ENCODE measurements at regions not wholly inside any gene's neighbourhood (a gene's known extent, or its start where the extent isn't known, plus 50 kb on each side); places are given as distances from the start of the nearest gene placed in this dataset.

DNA sequence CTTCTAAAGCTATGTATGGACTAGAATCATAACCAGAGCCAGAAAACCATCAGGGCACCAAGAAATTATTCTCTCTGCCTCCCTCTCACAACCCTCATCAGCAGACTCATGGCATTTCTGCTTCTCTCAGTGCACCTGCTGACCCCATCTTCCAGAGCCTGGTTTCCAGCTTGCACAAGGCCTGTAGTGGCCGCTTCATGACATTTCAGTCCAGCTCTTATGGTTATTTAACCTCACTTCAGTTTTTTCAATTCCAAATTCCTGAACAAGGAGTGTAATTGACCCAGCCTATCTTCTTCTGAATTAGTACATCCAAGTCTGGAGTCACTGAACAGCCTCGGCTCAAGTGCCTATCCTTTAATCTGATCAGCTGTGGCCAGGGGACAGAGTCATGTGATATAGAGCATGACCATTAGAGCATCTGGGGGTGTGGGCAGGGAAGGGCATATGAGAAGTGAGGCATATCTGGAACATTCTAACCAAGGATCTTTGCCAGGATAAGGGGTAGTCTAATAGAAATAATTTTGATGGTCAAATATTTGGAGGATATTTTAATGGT lies 97.2 kb upstream of the TMEM17 start:
- TF ChIP-seq, protein P1, sequence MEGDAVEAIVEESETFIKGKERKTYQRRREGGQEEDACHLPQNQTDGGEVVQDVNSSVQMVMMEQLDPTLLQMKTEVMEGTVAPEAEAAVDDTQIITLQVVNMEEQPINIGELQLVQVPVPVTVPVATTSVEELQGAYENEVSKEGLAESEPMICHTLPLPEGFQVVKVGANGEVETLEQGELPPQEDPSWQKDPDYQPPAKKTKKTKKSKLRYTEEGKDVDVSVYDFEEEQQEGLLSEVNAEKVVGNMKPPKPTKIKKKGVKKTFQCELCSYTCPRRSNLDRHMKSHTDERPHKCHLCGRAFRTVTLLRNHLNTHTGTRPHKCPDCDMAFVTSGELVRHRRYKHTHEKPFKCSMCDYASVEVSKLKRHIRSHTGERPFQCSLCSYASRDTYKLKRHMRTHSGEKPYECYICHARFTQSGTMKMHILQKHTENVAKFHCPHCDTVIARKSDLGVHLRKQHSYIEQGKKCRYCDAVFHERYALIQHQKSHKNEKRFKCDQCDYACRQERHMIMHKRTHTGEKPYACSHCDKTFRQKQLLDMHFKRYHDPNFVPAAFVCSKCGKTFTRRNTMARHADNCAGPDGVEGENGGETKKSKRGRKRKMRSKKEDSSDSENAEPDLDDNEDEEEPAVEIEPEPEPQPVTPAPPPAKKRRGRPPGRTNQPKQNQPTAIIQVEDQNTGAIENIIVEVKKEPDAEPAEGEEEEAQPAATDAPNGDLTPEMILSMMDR (IDR thresholded peaks at IDR 0.05) = no peak
- TF ChIP-seq POLR2A (IDR thresholded peaks at IDR 0.05) = no peak

Measured in adrenal gland (tissue), 5 donors.